ENCODE measurements at regions not wholly inside any gene's neighbourhood (a gene's known extent, or its start where the extent isn't known, plus 50 kb on each side); places are given as distances from the start of the nearest gene placed in this dataset.

GRCh38 chr3:18946524-18946923, 201.8 kb upstream of the KCNH8 start:
- no peak for TF ChIP-seq GATA3 (IDR thresholded peaks at IDR 0.05; ENCODE audit: low read depth, low read length)
- no peak for TF ChIP-seq GATA2 (IDR thresholded peaks at IDR 0.05; ENCODE audit: low read depth, low read length)

- TF ChIP-seq GATA2 (IDR thresholded peaks at IDR 0.05; ENCODE audit: low read depth, low read length) (no peak), GATA3 (IDR thresholded peaks at IDR 0.05; ENCODE audit: low read depth, low read length) (no peak)
Observed at GRCh38 chr3:18937574-18937973, 210.7 kb upstream of the KCNH8 start.

- TF ChIP-seq GATA2 (IDR thresholded peaks at IDR 0.05; ENCODE audit: low read depth, low read length) (no peak), GATA3 (IDR thresholded peaks at IDR 0.05; ENCODE audit: low read depth, low read length) (no peak)
Observed at GRCh38 chr3:18919158-18919557, 229.2 kb upstream of the KCNH8 start.

- TF ChIP-seq GATA3 (IDR thresholded peaks at IDR 0.05; ENCODE audit: low read depth, low read length) (no peak), GATA2 (IDR thresholded peaks at IDR 0.05; ENCODE audit: low read depth, low read length) (no peak)
Observed at GRCh38 chr3:18917923-18918322, 230.4 kb upstream of the KCNH8 start.

GRCh38 chr3:18902081-18902793, 246.1 kb upstream of the KCNH8 start:
- no peak for TF ChIP-seq GATA2 (IDR thresholded peaks at IDR 0.05; ENCODE audit: low read depth, low read length)
- TF ChIP-seq GATA3 (IDR thresholded peaks at IDR 0.05; ENCODE audit: low read depth, low read length) = no peak

- TF ChIP-seq GATA3 (IDR thresholded peaks at IDR 0.05; ENCODE audit: low read depth, low read length) = no peak
- no peak for TF ChIP-seq GATA2 (IDR thresholded peaks at IDR 0.05; ENCODE audit: low read depth, low read length)
Observed at GRCh38 chr3:18901571-18901970, 246.7 kb upstream of the KCNH8 start.

- TF ChIP-seq GATA2 (IDR thresholded peaks at IDR 0.05; ENCODE audit: low read depth, low read length) = no peak
- no peak for TF ChIP-seq GATA3 (IDR thresholded peaks at IDR 0.05; ENCODE audit: low read depth, low read length)
Observed at GRCh38 chr3:18900994-18901393, 247.3 kb upstream of the KCNH8 start.

- TF ChIP-seq GATA2 (IDR thresholded peaks at IDR 0.05; ENCODE audit: low read depth, low read length) (no peak), GATA3 (IDR thresholded peaks at IDR 0.05; ENCODE audit: low read depth, low read length) (no peak)
Observed at GRCh38 chr3:18898911-18899310, 249.4 kb upstream of the KCNH8 start.

GRCh38 chr3:18892756-18893155, 255.6 kb upstream of the KCNH8 start:
- TF ChIP-seq GATA2 (IDR thresholded peaks at IDR 0.05; ENCODE audit: low read depth, low read length) = no peak
- TF ChIP-seq GATA3 (IDR thresholded peaks at IDR 0.05; ENCODE audit: low read depth, low read length) = no peak

- TF ChIP-seq GATA2 (IDR thresholded peaks at IDR 0.05; ENCODE audit: low read depth, low read length) = no peak
- no peak for TF ChIP-seq GATA3 (IDR thresholded peaks at IDR 0.05; ENCODE audit: low read depth, low read length)
Observed at GRCh38 chr3:18892047-18892446, 256.3 kb upstream of the KCNH8 start.

- TF ChIP-seq GATA2 (IDR thresholded peaks at IDR 0.05; ENCODE audit: low read depth, low read length) (no peak), GATA3 (IDR thresholded peaks at IDR 0.05; ENCODE audit: low read depth, low read length) (no peak)
Observed at GRCh38 chr3:18891641-18892040, 256.7 kb upstream of the KCNH8 start.

GRCh38 chr3:18890449-18890848, 257.9 kb upstream of the KCNH8 start:
- TF ChIP-seq GATA2 (IDR thresholded peaks at IDR 0.05; ENCODE audit: low read depth, low read length) (no peak), GATA3 (IDR thresholded peaks at IDR 0.05; ENCODE audit: low read depth, low read length) (no peak)

- TF ChIP-seq GATA3 (IDR thresholded peaks at IDR 0.05; ENCODE audit: low read depth, low read length) = 0 out of 2 replicates have a peak, but pooled peaks have one; percentile 55
- TF ChIP-seq GATA2 (IDR thresholded peaks at IDR 0.05; ENCODE audit: low read depth, low read length) = peak; percentile 19; the same call in 1 of the 2 replicates
Observed at GRCh38 chr3:18888819-18889218, 259.5 kb upstream of the KCNH8 start.

GRCh38 chr3:18888370-18888769, 259.9 kb upstream of the KCNH8 start:
- TF ChIP-seq GATA2 (IDR thresholded peaks at IDR 0.05; ENCODE audit: low read depth, low read length) (no peak), GATA3 (IDR thresholded peaks at IDR 0.05; ENCODE audit: low read depth, low read length) (no peak)

- no peak for TF ChIP-seq GATA2 (IDR thresholded peaks at IDR 0.05; ENCODE audit: low read depth, low read length)
- no peak for TF ChIP-seq GATA3 (IDR thresholded peaks at IDR 0.05; ENCODE audit: low read depth, low read length)
Observed at GRCh38 chr3:18886331-18886730, 262.0 kb upstream of the KCNH8 start.

All from SH-SY5Y (cell line).